C4-2B (cell line): ENCODE measurements at regions not wholly inside any gene's neighbourhood (a gene's known extent, or its start where the extent isn't known, plus 50 kb on each side); places are given as distances from the start of the nearest gene placed in this dataset.

ENCODE experiments used
- ZFX ChIP-seq: fragments of 450-650 bp; IDR thresholded peaks from 2 replicates; pipeline ENCODE4 v1.6.1; 2017
- TF ChIP-seq, protein P1 (sequence below): fragments of 450-650 bp; conservative IDR thresholded peaks from 2 replicates; pipeline ENCODE4 v1.5.1; 2017; ENCODE audit warnings: mild to moderate bottlenecking

DNA sequence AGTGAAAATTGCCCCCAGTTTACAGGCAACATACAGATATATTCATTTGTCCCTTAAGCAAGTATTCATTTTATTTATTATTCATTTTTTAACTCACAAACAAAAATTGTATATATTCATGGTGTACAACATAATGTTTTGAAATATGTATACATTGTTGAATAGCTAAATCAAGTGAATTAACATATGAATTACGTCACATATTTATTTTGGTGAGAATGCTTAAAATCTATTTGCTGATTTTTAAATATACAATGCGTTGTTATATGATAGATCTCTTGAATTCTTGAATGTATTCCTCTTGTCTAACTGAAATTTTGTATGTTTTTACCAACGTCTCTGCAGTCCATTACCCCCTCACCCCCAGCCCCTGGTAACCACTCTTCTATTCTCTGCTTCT lies 63.4 kb upstream of the CDH13 start:
- TF ChIP-seq, protein P1, sequence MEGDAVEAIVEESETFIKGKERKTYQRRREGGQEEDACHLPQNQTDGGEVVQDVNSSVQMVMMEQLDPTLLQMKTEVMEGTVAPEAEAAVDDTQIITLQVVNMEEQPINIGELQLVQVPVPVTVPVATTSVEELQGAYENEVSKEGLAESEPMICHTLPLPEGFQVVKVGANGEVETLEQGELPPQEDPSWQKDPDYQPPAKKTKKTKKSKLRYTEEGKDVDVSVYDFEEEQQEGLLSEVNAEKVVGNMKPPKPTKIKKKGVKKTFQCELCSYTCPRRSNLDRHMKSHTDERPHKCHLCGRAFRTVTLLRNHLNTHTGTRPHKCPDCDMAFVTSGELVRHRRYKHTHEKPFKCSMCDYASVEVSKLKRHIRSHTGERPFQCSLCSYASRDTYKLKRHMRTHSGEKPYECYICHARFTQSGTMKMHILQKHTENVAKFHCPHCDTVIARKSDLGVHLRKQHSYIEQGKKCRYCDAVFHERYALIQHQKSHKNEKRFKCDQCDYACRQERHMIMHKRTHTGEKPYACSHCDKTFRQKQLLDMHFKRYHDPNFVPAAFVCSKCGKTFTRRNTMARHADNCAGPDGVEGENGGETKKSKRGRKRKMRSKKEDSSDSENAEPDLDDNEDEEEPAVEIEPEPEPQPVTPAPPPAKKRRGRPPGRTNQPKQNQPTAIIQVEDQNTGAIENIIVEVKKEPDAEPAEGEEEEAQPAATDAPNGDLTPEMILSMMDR = no peak
- no peak for TF ChIP-seq ZFX
